IPS DF 4.7 (cell line): ENCODE measurements at regions not wholly inside any gene's neighbourhood (a gene's known extent, or its start where the extent isn't known, plus 50 kb on each side); places are given as distances from the start of the nearest gene placed in this dataset.

Experiments used
- DNase-seq: peaks from one replicate; pipeline ENCODE4 v3.0.0-alpha.2; 2013; ENCODE audit warnings: low spot score; ENCODE audit errors: extremely low read depth

GRCh38 chr10:62545160-62546066 is 171.2 kb downstream of the ZNF365 start:
- DNase-seq, result no peak

GRCh38 chr10:62548686-62549085 is 174.5 kb downstream of the ZNF365 start:
- DNase-seq, result no peak

GRCh38 chr10:62550173-62550572 is 176.0 kb downstream of the ZNF365 start:
- no peak for DNase-seq

GRCh38 chr10:62554632-62555199 is 180.5 kb downstream of the ZNF365 start:
- peak; percentile 44 for DNase-seq

- no peak for DNase-seq
These were observed 185.5 kb downstream of the ZNF365 start for GRCh38 chr10:62559481-62560200.

- DNase-seq, result no peak
These were observed 186.1 kb downstream of the ZNF365 start for GRCh38 chr10:62560201-62560819.

GRCh38 chr10:62561151-62561550 is 187.0 kb downstream of the ZNF365 start:
- no peak for DNase-seq

GRCh38 chr10:62562101-62562500 is 187.9 kb downstream of the ZNF365 start:
- no peak for DNase-seq

GRCh38 chr10:62562795-62563194 is 188.6 kb downstream of the ZNF365 start:
- DNase-seq, result no peak

- no peak for DNase-seq
These were observed 199.8 kb downstream of the ZNF365 start for GRCh38 chr10:62573929-62574328.

GRCh38 chr10:62577076-62577475 is 202.9 kb downstream of the ZNF365 start:
- DNase-seq, result no peak

GRCh38 chr10:62577666-62578291 is 203.6 kb downstream of the ZNF365 start:
- no peak for DNase-seq

GRCh38 chr10:62578301-62578700 is 204.1 kb downstream of the ZNF365 start:
- no peak for DNase-seq

- no peak for DNase-seq
These were observed 204.7 kb downstream of the ZNF365 start for GRCh38 chr10:62578916-62579315.

GRCh38 chr10:62580396-62580795 is 206.2 kb downstream of the ZNF365 start:
- DNase-seq, result no peak

GRCh38 chr10:62581351-62581750 is 207.2 kb downstream of the ZNF365 start:
- DNase-seq, result no peak

- DNase-seq, result no peak
These were observed 208.0 kb downstream of the ZNF365 start for GRCh38 chr10:62582101-62582705.

- DNase-seq, result no peak
These were observed 208.6 kb downstream of the ZNF365 start for GRCh38 chr10:62582804-62583208.

- DNase-seq, result no peak
These were observed 209.9 kb downstream of the ZNF365 start for GRCh38 chr10:62583876-62584615.

GRCh38 chr10:62584731-62585130 is 210.6 kb downstream of the ZNF365 start:
- DNase-seq, result no peak
